Endothelial cell of umbilical vein (primary cell): ENCODE measurements at regions not wholly inside any gene's neighbourhood (a gene's known extent, or its start where the extent isn't known, plus 50 kb on each side); places are given as distances from the start of the nearest gene placed in this dataset.

Experiments used
- BruUV-seq: library from RNA; stranded (reverse); fragments of 400-500 nt; replicated peaks from 2 replicates; lab custom pipeline; 2021; lab: Mats Ljungman, UMichigan
- CTCF ChIA-PET: fragments of 300-600, 350-600 bp; sonication (Branson Sonifier 250); formaldehyde crosslinking; loops from one replicate; lab custom pipeline; 2021; ENCODE audit warnings: antibody characterized with exemption, inconsistent platforms; lab: Charles Lee
- POLR2A ChIA-PET: fragments of 300-600, 350-600 bp; sonication (Branson Sonifier 250); formaldehyde crosslinking; loops from one replicate; lab custom pipeline; 2021; ENCODE audit warnings: antibody characterized with exemption, inconsistent platforms; lab: Charles Lee
- DNase-seq: peaks from one replicate; pipeline ENCODE4 v3.0.0-alpha.2; 2011; ENCODE audit warnings: low read depth, low spot score
- FAIRE-seq: peaks from 2 replicates; lab custom pipeline; 2011; peaks lifted over from hg19 to GRCh38; lab: Jason Lieb, UNC
- H2AFZ ChIP-seq: 2 replicates; pipeline ENCODE4 v1.6.0; 2012; ENCODE audit warnings: low read depth, low read length, control low read depth, inconsistent platforms
- H3K27ac ChIP-seq: 2 replicates; pipeline ENCODE4 v1.5.1; 2011; ENCODE audit warnings: low read depth, mild to moderate bottlenecking, control low read depth, low read length, moderate library complexity; ENCODE audit not compliant: insufficient read depth
- H3K27me3 ChIP-seq, 2 experiments: 2 replicates each; pipeline versions ENCODE4 v1.6.0 to v1.6.1; 2011; ENCODE audit warnings: low read length in 2 of 2, mixed read lengths in 1 of 2; ENCODE audit not compliant: control insufficient read depth in 2 of 2, insufficient read depth in 2 of 2
- H3K36me3 ChIP-seq, 2 experiments: 2 replicates in 1 of 2; 3 replicates in 1 of 2; pipeline ENCODE4 v1.5.1; 2011; ENCODE audit warnings: low read length in 2 of 2, mild to moderate bottlenecking in 1 of 2, moderate library complexity in 1 of 2; ENCODE audit not compliant: control insufficient read depth in 2 of 2, insufficient read depth in 2 of 2; ENCODE audit errors: extremely low read depth in 1 of 2
- H3K4me1 ChIP-seq: 3 replicates; pipeline ENCODE4 v1.5.1; 2011; ENCODE audit warnings: mild to moderate bottlenecking, low read length; ENCODE audit not compliant: control insufficient read depth, insufficient read depth; ENCODE audit errors: extremely low read depth
- H3K4me2 ChIP-seq: 2 replicates; pipeline ENCODE4 v1.6.1; 2011; ENCODE audit warnings: low read length, control low read depth, mixed read lengths; ENCODE audit not compliant: insufficient read depth
- H3K4me3 ChIP-seq, 3 experiments: fragments of 200-600 bp in 1 of 3; sonication (generic), shearing (Covaris generic) in 1 of 3; replicated peaks in 1 of 3; 2 replicates each; pipeline ENCODE4 v1.5.1; 2011 to 2016; ENCODE audit warnings: control low read depth in 3 of 3, low read length in 3 of 3, mild to moderate bottlenecking in 2 of 3, inconsistent platforms in 1 of 3, low read depth in 1 of 3, moderate library complexity in 1 of 3; ENCODE audit not compliant: insufficient read depth in 1 of 3
- H3K79me2 ChIP-seq: 2 replicates; pipeline ENCODE4 v1.6.0; 2012; ENCODE audit warnings: low read length, inconsistent platforms; ENCODE audit not compliant: control insufficient read depth, insufficient read depth
- H3K9ac ChIP-seq: replicated peaks from 2 replicates; pipeline ENCODE3; 2011; ENCODE audit warnings: low read length, control low read depth; ENCODE audit not compliant: insufficient read depth; ENCODE audit errors: extremely low read depth
- H3K9me1 ChIP-seq: replicated peaks from 3 replicates; pipeline ENCODE4 v1.6.0; 2011; ENCODE audit warnings: mild to moderate bottlenecking, low read length; ENCODE audit not compliant: control insufficient read depth, insufficient read depth; ENCODE audit errors: extremely low read depth
- H3K9me3 ChIP-seq: replicated peaks from 2 replicates; pipeline ENCODE4 v1.5.1; 2012; ENCODE audit warnings: low read length, inconsistent platforms; ENCODE audit not compliant: control insufficient read depth, insufficient read depth
- H4K20me1 ChIP-seq: replicated peaks from 2 replicates; pipeline ENCODE3; 2011; ENCODE audit warnings: mild to moderate bottlenecking, low read length; ENCODE audit not compliant: control insufficient read depth, insufficient read depth; ENCODE audit errors: extremely low read depth
- CTCF ChIP-seq, 2 donors: IDR thresholded peaks; 1 replicate in 1 of 2; 2 replicates in 1 of 2; pipeline ENCODE4 v1.5.1; 2011; ENCODE audit warnings: low read length in 2 of 2, mild to moderate bottlenecking in 2 of 2, moderate library complexity in 2 of 2, control low read depth in 1 of 2, inconsistent platforms in 1 of 2, low read depth in 1 of 2; ENCODE audit not compliant: insufficient read depth in 1 of 2; ENCODE audit errors: extremely low read depth in 1 of 2
- EZH2 ChIP-seq: IDR thresholded peaks from 2 replicates; pipeline ENCODE4 v1.6.1; 2012; ENCODE audit warnings: borderline replicate concordance, low read depth, mild to moderate bottlenecking, moderate library complexity, low read length, inconsistent platforms; ENCODE audit not compliant: severe bottlenecking
- FOS ChIP-seq: IDR thresholded peaks from 2 replicates; pipeline ENCODE4 v1.6.1; 2011; ENCODE audit warnings: mild to moderate bottlenecking, low read length, moderate library complexity, borderline replicate concordance; ENCODE audit not compliant: insufficient read depth
- GATA2 ChIP-seq: IDR thresholded peaks from 2 replicates; pipeline ENCODE4 v1.7.0; 2011; ENCODE audit warnings: low read depth, mild to moderate bottlenecking, moderate library complexity, mixed read lengths, low read length; ENCODE audit not compliant: insufficient read length, insufficient read depth
- JUN ChIP-seq: IDR thresholded peaks from 2 replicates; pipeline ENCODE4 v1.6.1; 2011; ENCODE audit warnings: borderline replicate concordance, low read depth; ENCODE audit not compliant: insufficient read length, insufficient read depth
- MYC ChIP-seq: IDR thresholded peaks from one replicate; pipeline ENCODE4 v1.6.1; 2011; ENCODE audit warnings: mild to moderate bottlenecking, low read depth, low read length
- POLR2A ChIP-seq: IDR thresholded peaks from 2 replicates; pipeline ENCODE4 v1.6.1; 2012; ENCODE audit warnings: low read depth, mild to moderate bottlenecking, control low read depth, low read length
- POLR2AphosphoS5 ChIP-seq: IDR thresholded peaks from 2 replicates; pipeline ENCODE4 v1.6.1; 2012; ENCODE audit warnings: low read depth, mild to moderate bottlenecking, control low read depth, low read length, moderate library complexity; ENCODE audit not compliant: insufficient read depth
- dilution Hi-C: fragments of 300-500 bp; cut with MboI; formaldehyde crosslinking; loops from one replicate; pipeline ENCODE4 v1.15.0; 2019; ENCODE audit warnings: low sequenced_read_pairs; ENCODE audit not compliant: extremely low pct_ligation_motif_present
- intact Hi-C: fragments of 100-400 bp; cut with micrococcal nuclease; formaldehyde crosslinking; loops from one replicate; pipeline ENCODE4 v1.10.0; 2022
- TF ChIP-seq, protein P1 (sequence below): IDR thresholded peaks from 2 replicates; pipeline ENCODE4 v1.6.1; 2011; ENCODE audit not compliant: insufficient read depth, insufficient read length

DNA sequence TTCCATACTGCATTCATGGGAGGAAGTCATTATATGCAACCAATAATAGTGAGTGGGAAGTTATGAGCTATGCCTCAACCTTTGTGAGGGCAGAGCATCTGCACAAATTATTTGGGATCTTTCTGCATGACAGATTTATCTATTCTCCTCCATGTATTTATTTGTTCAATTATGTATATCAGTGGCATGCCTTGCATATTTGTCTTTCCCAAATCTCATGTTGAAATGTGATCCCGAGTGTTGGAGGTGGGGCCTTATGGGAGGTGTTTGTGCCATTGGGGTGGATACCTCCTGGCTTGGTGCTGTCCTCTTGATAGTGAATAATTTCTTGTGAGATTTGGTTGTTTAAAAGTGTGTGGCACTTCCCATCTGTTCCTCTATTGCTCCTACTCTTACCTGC, 1246.0 kb upstream of the CITED2 start:
- Histone ChIP-seq H3K4me1 (peaks cover 2% of the 10 kb centered on the region), H3K36me3 (no peaks in the 10 kb centered on the region), H3K27me3 (no peaks in the 10 kb centered on the region), H3K79me2 (no peaks in the 10 kb centered on the region), H3K4me3 (no peak overlapping the region), H3K9ac (no peak overlapping the region), H4K20me1 (no peaks in the 10 kb centered on the region), H3K9me3 (no peaks in the 10 kb centered on the region), H3K27ac (no peak overlapping the region), H3K4me2 (no peak overlapping the region), H2AFZ (no peak overlapping the region), H3K9me1 (no peaks in the 10 kb centered on the region)
- dilution Hi-C loops (no loop called here), intact Hi-C loops (no loop called here)
- DNase-seq (no peak), FAIRE-seq (no peak)
- no TSS peak for BruUV-seq
- CTCF ChIA-PET: no interaction called here
- TF ChIP-seq, protein P1, sequence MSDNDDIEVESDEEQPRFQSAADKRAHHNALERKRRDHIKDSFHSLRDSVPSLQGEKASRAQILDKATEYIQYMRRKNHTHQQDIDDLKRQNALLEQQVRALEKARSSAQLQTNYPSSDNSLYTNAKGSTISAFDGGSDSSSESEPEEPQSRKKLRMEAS: no peak
- TF ChIP-seq JUN (no peak), FOS (no peak), POLR2AphosphoS5 (no peak), MYC (no peak), POLR2A (no peak), CTCF (IDR thresholded peaks at IDR 0.05; ENCODE audit: extremely low read depth in 1 of 2, insufficient read depth in 1 of 2, low read depth in 1 of 2, low read length in 2 of 2) (no peak), EZH2 (no peak), GATA2 (no peak)
- POLR2A ChIA-PET: no interaction called here
